Liver (tissue), 3 donors: ENCODE measurements at regions not wholly inside any gene's neighbourhood (a gene's known extent, or its start where the extent isn't known, plus 50 kb on each side); places are given as distances from the start of the nearest gene placed in this dataset.

ENCODE experiments used
- ATF3 ChIP-seq: IDR thresholded peaks from 2 replicates; pipeline ENCODE4 v1.6.1; 2016; ENCODE audit warnings: antibody characterized with exemption
- CTCF ChIP-seq: fragments of 150-350 bp; IDR thresholded peaks from 2 replicates; pipeline ENCODE4 v1.5.1; 2017; ENCODE audit warnings: improper control_type of control experiment, low read depth, low read length; ENCODE audit not compliant: missing input control
- EGR1 ChIP-seq, 2 donors: IDR thresholded peaks; 2 replicates each; pipeline ENCODE4 v1.6.1; 2016 to 2018; ENCODE audit warnings: antibody characterized with exemption in 2 of 2, low read depth in 2 of 2
- HNF4A ChIP-seq, 2 donors: conservative IDR thresholded peaks; 2 replicates each; pipeline ENCODE4 v1.6.1; 2016; ENCODE audit warnings: antibody characterized with exemption in 2 of 2, mild to moderate bottlenecking in 2 of 2
- JUND ChIP-seq, 2 donors: IDR thresholded peaks; 2 replicates each; pipeline ENCODE4 v1.6.1; 2016; ENCODE audit warnings: antibody characterized with exemption in 2 of 2
- MAX ChIP-seq: IDR thresholded peaks from 2 replicates; pipeline ENCODE4 v1.6.1; 2016; ENCODE audit warnings: antibody characterized with exemption
- REST ChIP-seq: IDR thresholded peaks from 2 replicates; pipeline ENCODE4 v1.6.1; 2016; ENCODE audit warnings: antibody characterized with exemption, mild to moderate bottlenecking
- donor health status: healthy.
- donor health status: healthy.

- TF ChIP-seq ATF3 (no peak), EGR1 (IDR thresholded peaks at IDR 0.05; ENCODE audit: low read depth in 2 of 2) (no peak), CTCF (no peak), REST (no peak), HNF4A (conservative IDR thresholded peaks at IDR 0.05) (no peak), JUND (IDR thresholded peaks at IDR 0.05) (no peak), MAX (no peak)
Measured at GRCh38 chr16:5412731-5413130, 315.1 kb upstream of the EEF2KMT start.
